AG20443 (cell line): ENCODE measurements at regions not wholly inside any gene's neighbourhood (a gene's known extent, or its start where the extent isn't known, plus 50 kb on each side); places are given as distances from the start of the nearest gene placed in this dataset.
A peak's percentile ranks its signal among the peaks of the same experiment; 100 is the strongest.

Source experiments
- DNase-seq: peaks from one replicate; pipeline ENCODE4 v3.0.0; 2012; ENCODE audit warnings: low spot score, mixed read lengths

- no peak for DNase-seq
Observed at GRCh38 chr6:144883915-144884314, 598.8 kb downstream of the UTRN start.

GRCh38 chr6:144885817-144886216 is 600.7 kb downstream of the UTRN start:
- no peak for DNase-seq

- DNase-seq: no peak
Observed at GRCh38 chr6:144886682-144887081, 601.5 kb downstream of the UTRN start.

- DNase-seq: no peak
Observed at GRCh38 chr6:144888621-144889020, 603.5 kb downstream of the UTRN start.

- DNase-seq: no peak
Observed at GRCh38 chr6:144893680-144894151, 608.6 kb downstream of the UTRN start.

- no peak for DNase-seq
Observed at GRCh38 chr6:144894240-144894639, 609.1 kb downstream of the UTRN start.

- no peak for DNase-seq
Observed at GRCh38 chr6:144895313-144896278, 610.5 kb downstream of the UTRN start.

- DNase-seq: no peak
Observed at GRCh38 chr6:144896289-144896688, 611.2 kb downstream of the UTRN start.

- DNase-seq: no peak
Observed at GRCh38 chr6:144896871-144897270, 611.7 kb downstream of the UTRN start.

- DNase-seq: peak; percentile 76
Observed at GRCh38 chr6:144897441-144897921, 612.3 kb downstream of the UTRN start.

GRCh38 chr6:144898052-144898689 is 613.0 kb downstream of the UTRN start:
- no peak for DNase-seq

GRCh38 chr6:144898741-144899140 is 613.6 kb downstream of the UTRN start:
- no peak for DNase-seq

GRCh38 chr6:144899161-144899560 is 614.0 kb downstream of the UTRN start:
- DNase-seq: peak; percentile 26

- no peak for DNase-seq
Observed at GRCh38 chr6:144901412-144901811, 616.3 kb downstream of the UTRN start.

- DNase-seq: no peak
Observed at GRCh38 chr6:144908004-144908403, 622.9 kb downstream of the UTRN start.

GRCh38 chr6:144909753-144910285 is 624.7 kb downstream of the UTRN start:
- DNase-seq: no peak

GRCh38 chr6:144911322-144911721 is 626.2 kb downstream of the UTRN start:
- no peak for DNase-seq

- peak; percentile 79 for DNase-seq
Observed at GRCh38 chr6:144912474-144912873, 627.3 kb downstream of the UTRN start.

- no peak for DNase-seq
Observed at GRCh38 chr6:144918073-144918472, 632.9 kb downstream of the UTRN start.

- DNase-seq: no peak
Observed at GRCh38 chr6:144919560-144919959, 634.4 kb downstream of the UTRN start.

- DNase-seq: no peak
Observed at GRCh38 chr6:144920391-144920961, 635.3 kb downstream of the UTRN start.

- no peak for DNase-seq
Observed at GRCh38 chr6:144921206-144921975, 636.3 kb downstream of the UTRN start.
